K562 (cell line): ENCODE measurements at regions not wholly inside any gene's neighbourhood (a gene's known extent, or its start where the extent isn't known, plus 50 kb on each side); places are given as distances from the start of the nearest gene placed in this dataset.

Experiments used
- ATAC-seq: fragments of 200-7000 bp; cut with Tn5 transposase; 3 replicates; pipeline ENCODE4 v1.9.1; 2020; ENCODE audit warnings: moderate library complexity
- BruUV-seq: library from RNA; stranded (reverse); fragments of 400-500 nt; replicated peaks from 2 replicates; lab custom pipeline; 2021; lab: Mats Ljungman, UMichigan
- CTCF ChIA-PET: fragments of 300-600 bp; formaldehyde crosslinking; extraction: SDS; loops from one replicate; lab custom pipeline; 2021; ENCODE audit warnings: low intra/inter-chr PET ratio; lab: Yijun Ruan, JAX
- POLR2A ChIA-PET: fragments of 300-600, 350-650 bp; sonication (Branson Sonifier 250); formaldehyde crosslinking; extraction: SDS; loops from one replicate; lab custom pipeline; 2021; ENCODE audit warnings: antibody characterized with exemption, inconsistent platforms; lab: Yijun Ruan, JAX
- DNase-seq, 4 experiments: peaks; one replicate each; pipeline versions ENCODE4 v3.0.0 to v3.0.0-alpha.2; 2011 to 2018; ENCODE audit warnings: low spot score in 3 of 4, mixed read lengths in 3 of 4; ENCODE audit errors: extremely low read depth in 1 of 4
- FAIRE-seq: peaks from 2 replicates; lab custom pipeline; 2011; peaks lifted over from hg19 to GRCh38; lab: Jason Lieb, UNC
- H2AFZ ChIP-seq: 2 replicates; pipeline ENCODE4 v1.6.0; 2011; ENCODE audit warnings: low read depth, low read length, control low read depth, inconsistent platforms
- H3K27ac ChIP-seq: fragments of 200-600 bp; 3 replicates; pipeline ENCODE4 v1.8.0; 2011; ENCODE audit warnings: low read depth, mild to moderate bottlenecking, control low read depth, inconsistent platforms, low read length, moderate library complexity, mixed read lengths; ENCODE audit errors: extremely low read depth
- H3K27me3 ChIP-seq, 2 experiments: fragments of 300-600 bp in 1 of 2; 2 replicates in 1 of 2; 3 replicates in 1 of 2; pipeline versions ENCODE4 v1.6.0 to v1.8.0; 2011; ENCODE audit warnings: inconsistent platforms in 2 of 2, low read length in 2 of 2, mild to moderate bottlenecking in 1 of 2, mixed read lengths in 1 of 2, moderate library complexity in 1 of 2; ENCODE audit not compliant: control insufficient read depth in 2 of 2, insufficient read depth in 2 of 2
- H3K36me3 ChIP-seq: fragments of 300-600 bp; 3 replicates; pipeline ENCODE4 v1.8.0; 2011; ENCODE audit warnings: mild to moderate bottlenecking, low read length, inconsistent platforms; ENCODE audit not compliant: control insufficient read depth, insufficient read depth
- H3K4me1 ChIP-seq, 2 experiments: fragments of 200-600 bp in 1 of 2; replicated peaks in 1 of 2; 2 replicates in 1 of 2; 3 replicates in 1 of 2; pipeline versions ENCODE4 v1.5.1 to v1.8.0; 2011; ENCODE audit warnings: inconsistent platforms in 2 of 2, low read length in 2 of 2, mild to moderate bottlenecking in 1 of 2, mixed read lengths in 1 of 2, moderate library complexity in 1 of 2; ENCODE audit not compliant: control insufficient read depth in 2 of 2, insufficient read depth in 2 of 2
- H3K4me2 ChIP-seq: 2 replicates; pipeline ENCODE4 v1.6.1; 2011; ENCODE audit warnings: low read length, control low read depth, inconsistent platforms, mixed read lengths; ENCODE audit not compliant: insufficient read depth
- H3K4me3 ChIP-seq: fragments of 200-600 bp; sonication (generic), shearing (Covaris generic); 2 replicates; pipeline ENCODE4 v1.5.1; 2016; ENCODE audit warnings: control low read depth, inconsistent platforms
- H3K79me2 ChIP-seq: fragments of 200-600 bp; 3 replicates; pipeline ENCODE4 v1.8.0; 2011; ENCODE audit warnings: low read length, inconsistent platforms; ENCODE audit not compliant: control insufficient read depth, insufficient read depth
- H3K9ac ChIP-seq, 2 experiments: 2 replicates each; pipeline versions ENCODE4 v1.6.0 to v1.6.1; 2011; ENCODE audit warnings: low read depth in 2 of 2, low read length in 2 of 2, control low read depth in 1 of 2, inconsistent platforms in 1 of 2, mild to moderate bottlenecking in 1 of 2, mixed read lengths in 1 of 2; ENCODE audit not compliant: insufficient read depth in 1 of 2
- H3K9me1 ChIP-seq: one replicate; pipeline ENCODE4 v1.6.0; 2011; ENCODE audit warnings: inconsistent platforms, mild to moderate bottlenecking, low read length, moderate library complexity; ENCODE audit not compliant: control insufficient read depth, insufficient read depth
- H3K9me3 ChIP-seq: replicated peaks from 2 replicates; pipeline ENCODE4 v1.5.1; 2011; ENCODE audit warnings: low read depth, low read length, inconsistent platforms; ENCODE audit not compliant: control insufficient read depth, insufficient read depth
- H4K20me1 ChIP-seq: replicated peaks from 2 replicates; pipeline ENCODE4 v1.6.1; 2011; ENCODE audit warnings: low read length, inconsistent platforms, mixed read lengths; ENCODE audit not compliant: control insufficient read depth, insufficient read depth
- ARNT ChIP-seq, 2 experiments: fragments of 450-650 bp; IDR thresholded peaks; 2 replicates each; pipeline ENCODE4 v1.6.1; 2016; ENCODE audit warnings: mild to moderate bottlenecking in 1 of 2
- ATF6 ChIP-seq: sonication (generic); formaldehyde crosslinking; IDR thresholded peaks from 2 replicates; pipeline ENCODE4 v1.4.0; 2020; ENCODE audit warnings: mild to moderate bottlenecking, missing genetic modification reagents
- CHCHD3 ChIP-seq: fragments of 250-450 bp; sonication (Bioruptor Pico); IDR thresholded peaks from 2 replicates; pipeline ENCODE4 v2.1.2; 2022; ENCODE audit warnings: mild to moderate bottlenecking
- ESRRA ChIP-seq: fragments of 450-650 bp; IDR thresholded peaks from 2 replicates; pipeline ENCODE4 v1.6.1; 2014; ENCODE audit warnings: low read depth, mild to moderate bottlenecking, moderate library complexity, borderline replicate concordance
- HCFC1 ChIP-seq: IDR thresholded peaks from 2 replicates; pipeline ENCODE4 v1.6.1; 2012; ENCODE audit warnings: low read depth, low read length, improper control_type of control experiment
- KLF6 ChIP-seq: fragments of 250-450 bp; sonication (Bioruptor Pico); IDR thresholded peaks from 2 replicates; pipeline ENCODE4 v1.4.0; 2020; ENCODE audit warnings: mild to moderate bottlenecking, moderate library complexity, borderline replicate concordance
- MEIS2 ChIP-seq: fragments of 450-650 bp; IDR thresholded peaks from 2 replicates; pipeline ENCODE4 v1.6.1; 2014; ENCODE audit warnings: mild to moderate bottlenecking; ENCODE audit not compliant: partially characterized antibody
- MYC ChIP-seq, 2 experiments: fragments of 250-450 bp in 1 of 2; sonication (Bioruptor Pico) in 1 of 2; IDR thresholded peaks; 2 replicates each; pipeline versions ENCODE4 v1.5.1 to v1.6.1; 2012 to 2021; ENCODE audit warnings: low read depth in 2 of 2, borderline replicate concordance in 1 of 2, improper control_type of control experiment in 1 of 2, low read length in 1 of 2, mild to moderate bottlenecking in 1 of 2, moderate library complexity in 1 of 2
- NCOA6 ChIP-seq: fragments of 450-650 bp; IDR thresholded peaks from 2 replicates; pipeline ENCODE4 v1.6.1; 2017; ENCODE audit warnings: mild to moderate bottlenecking
- NELFE ChIP-seq: IDR thresholded peaks from 2 replicates; pipeline ENCODE4 v1.6.1; 2011; ENCODE audit warnings: mild to moderate bottlenecking; ENCODE audit not compliant: insufficient read depth, insufficient read length
- NONO ChIP-seq, 2 experiments: fragments of 200-400 bp in 1 of 2; fragments of 450-650 bp in 1 of 2; formaldehyde crosslinking in 1 of 2; IDR thresholded peaks; 2 replicates each; pipeline ENCODE4 v1.6.1; 2017; ENCODE audit warnings: low read depth in 2 of 2, mild to moderate bottlenecking in 2 of 2, moderate library complexity in 2 of 2, low read length in 1 of 2
- NR2C1 ChIP-seq, 2 experiments: fragments of 450-650 bp; IDR thresholded peaks; 2 replicates each; pipeline ENCODE4 v1.6.1; 2017; ENCODE audit warnings: mild to moderate bottlenecking in 2 of 2, antibody characterized with exemption in 1 of 2, inconsistent platforms in 1 of 2, missing compliant biosample characterization in 1 of 2, missing genetic modification characterization in 1 of 2
- SNAPC5 ChIP-seq: fragments of 250-450 bp; sonication (Bioruptor Pico); IDR thresholded peaks from 2 replicates; pipeline ENCODE4 v1.8.0; 2021; ENCODE audit warnings: moderate library complexity, mild to moderate bottlenecking, inconsistent platforms
- TARDBP ChIP-seq: fragments of 450-650 bp; IDR thresholded peaks from 2 replicates; pipeline ENCODE4 v1.6.1; 2016
- XRCC3 ChIP-seq: fragments of 450-650 bp; IDR thresholded peaks from 2 replicates; pipeline ENCODE4 v1.6.1; 2017; ENCODE audit warnings: mild to moderate bottlenecking, moderate library complexity
- YY1 ChIP-seq, 3 experiments: IDR thresholded peaks; 2 replicates each; pipeline ENCODE4 v1.6.1; 2011; ENCODE audit warnings: low read length in 2 of 3, mild to moderate bottlenecking in 2 of 3, moderate library complexity in 2 of 3, borderline replicate concordance in 1 of 3, control low read depth in 1 of 3, low read depth in 1 of 3; ENCODE audit not compliant: insufficient read depth in 3 of 3, insufficient replicate concordance in 2 of 3, control insufficient read depth in 1 of 3, insufficient read length in 1 of 3; ENCODE audit errors: extremely low read depth in 1 of 3
- WGBS: fragments of 100-300 bp; shearing (Covaris generic); methylation state at CpG from one replicate; pipeline ENCODE4 v1.1.6; 2016; ENCODE audit warnings: low coverage, mixed read lengths; ENCODE audit not compliant: insufficient coverage; ENCODE audit errors: missing lambda C conversion rate; 5-methylcytosine and 5-hydroxymethylcytosine counted together
- in situ Hi-C: fragments of 300-500 bp; cut with MboI; formaldehyde crosslinking; loops from 4 replicates; pipeline ENCODE4 v1.15.0; 2018; ENCODE audit warnings: inconsistent platforms, mixed read lengths
- intact Hi-C: fragments of 100-400 bp; cut with micrococcal nuclease; formaldehyde crosslinking; loops from 2 replicates; pipeline ENCODE4 v1.14.2; 2022
- TF ChIP-seq, protein P1 (sequence below): IDR thresholded peaks from 2 replicates; pipeline ENCODE4 v1.6.1; 2016; ENCODE audit warnings: missing genetic modification characterization, missing compliant biosample characterization

DNA sequence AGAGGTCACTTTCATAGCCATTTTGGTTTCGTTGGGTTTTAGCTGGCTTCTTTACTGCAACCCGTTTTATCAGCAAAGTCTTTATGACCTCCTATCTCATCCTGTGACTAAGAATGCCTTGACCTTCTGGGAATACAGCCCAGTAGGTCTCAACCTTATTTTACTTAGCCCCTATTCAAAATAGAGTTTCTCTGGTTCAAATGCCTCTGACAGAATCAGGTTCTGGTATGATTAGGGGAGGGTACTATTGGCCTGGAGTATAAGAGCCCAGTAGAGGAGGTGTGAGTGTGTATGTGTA is 95.4 kb upstream of the RAB40AL start:
- Histone ChIP-seq H3K4me3 (no peak overlapping the region), H3K79me2 (no peaks in the 10 kb centered on the region), H3K36me3 (peaks cover 27% of the 10 kb centered on the region; the same call in 2 of the 3 replicates), H4K20me1 (no peaks in the 10 kb centered on the region), H3K4me2 (peak overlapping the region; percentile 25; the same call in 1 of the 2 replicates), H3K9me3 (no peaks in the 10 kb centered on the region), H3K27me3 (no peaks in the 10 kb centered on the region), H3K4me1 (peaks cover 0 to 13% of the 10 kb centered on the region in 2 experiments; a peak in 3 of 5 replicates), H3K9ac (peak overlapping the region in 1 of 2 experiments; percentile 35; a peak in 1 of 4 replicates), H3K27ac (peak overlapping the region; percentile 74), H2AFZ (peak overlapping the region; percentile 35; the same call in 1 of the 2 replicates), H3K9me1 (no peaks in the 10 kb centered on the region)
- FAIRE-seq (no peak), ATAC-seq (peak; percentile 39; the same call in 2 of the 3 replicates), DNase-seq (no peak)
- WGBS = 0% methylated on average over 2 of the region's 2 CpGs
- intact Hi-C loops (no loop called here), in situ Hi-C loops (no loop called here)
- no TSS peak for BruUV-seq
- ChIA-PET POLR2A (no interaction called here), CTCF (no interaction called here)
- TF ChIP-seq CHCHD3 (no peak), TARDBP (no peak), YY1 (IDR thresholded peaks at IDR 0.05; ENCODE audit: borderline replicate concordance in 1 of 3, control insufficient read depth in 1 of 3, extremely low read depth in 1 of 3, insufficient read depth in 3 of 3, insufficient read length in 1 of 3, insufficient replicate concordance in 2 of 3, low read depth in 1 of 3, low read length in 2 of 3) (no peak), XRCC3 (no peak), MEIS2 (no peak), NELFE (no peak), SNAPC5 (CRISPR knock-in tag) (no peak), KLF6 (CRISPR knock-in tag) (no peak), MYC (IDR thresholded peaks at IDR 0.05; ENCODE audit: low read depth, low read length) (no peak), MYC (CRISPR knock-in tag; IDR thresholded peaks at IDR 0.05; ENCODE audit: borderline replicate concordance, low read depth) (no peak), ESRRA (peak; percentile 13; the same call in 1 of the 2 replicates), ATF6 (CRISPR knock-in tag) (no peak), NR2C1 (IDR thresholded peaks at IDR 0.05) (no peak), NR2C1 (tag; IDR thresholded peaks at IDR 0.05) (0 out of 2 replicates have a peak, but pooled peaks have one; percentile 51), NCOA6 (no peak), ARNT (IDR thresholded peaks at IDR 0.05) (no peak), HCFC1 (no peak), NONO (IDR thresholded peaks at IDR 0.05; ENCODE audit: low read depth in 2 of 2, low read length in 1 of 2) (no peak)
- TF ChIP-seq, protein P1, sequence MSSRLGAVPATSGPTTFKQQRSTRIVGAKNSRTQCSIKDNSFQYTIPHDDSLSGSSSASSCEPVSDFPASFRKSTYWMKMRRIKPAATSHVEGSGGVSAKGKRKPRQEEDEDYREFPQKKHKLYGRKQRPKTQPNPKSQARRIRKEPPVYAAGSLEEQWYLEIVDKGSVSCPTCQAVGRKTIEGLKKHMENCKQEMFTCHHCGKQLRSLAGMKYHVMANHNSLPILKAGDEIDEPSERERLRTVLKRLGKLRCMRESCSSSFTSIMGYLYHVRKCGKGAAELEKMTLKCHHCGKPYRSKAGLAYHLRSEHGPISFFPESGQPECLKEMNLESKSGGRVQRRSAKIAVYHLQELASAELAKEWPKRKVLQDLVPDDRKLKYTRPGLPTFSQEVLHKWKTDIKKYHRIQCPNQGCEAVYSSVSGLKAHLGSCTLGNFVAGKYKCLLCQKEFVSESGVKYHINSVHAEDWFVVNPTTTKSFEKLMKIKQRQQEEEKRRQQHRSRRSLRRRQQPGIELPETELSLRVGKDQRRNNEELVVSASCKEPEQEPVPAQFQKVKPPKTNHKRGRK (tag) = no peak
